Fibroblast of the aortic adventitia (primary cell): ENCODE measurements at regions not wholly inside any gene's neighbourhood (a gene's known extent, or its start where the extent isn't known, plus 50 kb on each side); places are given as distances from the start of the nearest gene placed in this dataset.
A peak's percentile ranks its signal among the peaks of the same experiment; 100 is the strongest.

Experiments used
- DNase-seq: peaks from one replicate; pipeline ENCODE4 v3.0.0-alpha.2; 2010; ENCODE audit warnings: low read depth
- H3K4me3 ChIP-seq: 2 replicates; pipeline ENCODE4 v1.5.1; 2011; ENCODE audit warnings: low read depth, mild to moderate bottlenecking, control low read depth, low read length, moderate library complexity
- CTCF ChIP-seq: IDR thresholded peaks from 2 replicates; pipeline ENCODE4 v1.5.1; 2011; ENCODE audit warnings: mild to moderate bottlenecking, low read length, control low read depth, inconsistent platforms; ENCODE audit not compliant: insufficient read depth

GRCh38 chr12:93197067-93197593 is 180.6 kb upstream of the NUDT4 start:
- peak; percentile 88 for DNase-seq
- no peak overlapping the region for H3K4me3 ChIP-seq
- TF ChIP-seq CTCF: no peak

DNA sequence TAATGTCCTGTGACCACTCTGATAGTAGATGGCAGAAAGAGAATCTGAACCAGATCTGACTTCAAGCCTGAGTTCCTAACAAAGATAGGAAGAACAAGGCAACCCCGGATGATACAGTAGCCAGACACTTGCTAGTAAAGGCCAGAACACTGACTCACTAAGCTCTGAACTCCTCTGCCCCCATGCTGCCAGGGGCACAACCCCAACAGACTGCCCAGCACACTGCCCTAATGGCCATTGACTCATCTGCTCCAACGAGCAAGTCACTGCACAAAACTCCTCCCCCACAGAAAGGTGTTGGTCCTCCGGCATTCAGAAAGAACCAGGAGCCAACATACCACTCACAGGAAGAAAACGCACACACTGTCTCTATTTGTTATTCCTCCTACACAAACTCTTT is 179.6 kb upstream of the NUDT4 start:
- no peak overlapping the region for H3K4me3 ChIP-seq
- peak; percentile 67 for DNase-seq
- TF ChIP-seq CTCF: no peak

DNA sequence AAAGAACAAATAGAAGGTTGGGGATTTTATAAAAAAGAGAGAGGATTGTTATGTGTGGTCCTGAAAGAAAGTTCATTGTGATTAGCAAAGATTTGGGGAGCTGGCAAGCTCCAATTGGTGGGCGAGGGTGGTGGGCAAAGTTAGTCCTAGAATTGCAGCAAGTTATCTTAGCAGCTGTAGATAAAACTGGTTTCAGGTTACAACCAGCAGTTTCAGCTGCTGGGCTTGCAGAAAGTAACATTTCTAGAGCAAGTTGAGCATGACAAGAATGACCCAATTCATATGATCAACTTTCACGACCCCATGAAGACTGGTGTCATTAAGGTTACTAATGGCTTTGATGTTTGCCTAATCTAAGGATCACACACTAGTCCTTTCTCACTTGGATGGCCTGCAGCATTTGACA is 177.9 kb upstream of the NUDT4 start:
- DNase-seq: peak; percentile 75
- TF ChIP-seq CTCF: no peak
- H3K4me3 ChIP-seq: no peak overlapping the region

GRCh38 chr12:93200291-93200917 is 177.3 kb upstream of the NUDT4 start:
- peak; percentile 40 for DNase-seq
- TF ChIP-seq CTCF: no peak

DNA sequence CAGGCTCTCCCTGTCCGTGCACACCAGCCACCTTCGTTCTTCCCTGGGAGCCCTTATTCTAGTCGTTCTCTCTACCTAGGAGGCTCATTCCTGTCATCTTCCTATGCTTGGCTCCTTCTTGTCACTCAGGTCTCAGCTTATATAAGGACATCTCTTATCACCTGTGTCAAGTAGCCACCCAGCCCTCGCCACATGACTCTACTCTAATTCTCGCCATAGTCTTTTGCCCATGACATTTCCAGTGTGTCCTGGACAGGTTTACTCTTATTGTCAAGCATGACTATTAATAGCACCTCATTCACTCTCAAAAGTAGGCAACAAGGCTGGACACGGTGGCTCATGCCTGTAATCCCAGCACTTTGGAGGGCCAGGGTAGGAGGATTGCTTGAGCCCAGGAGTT is 175.7 kb upstream of the NUDT4 start:
- TF ChIP-seq CTCF: no peak

More at GRCh38 chr12:93200291-93200917, 177.3 kb upstream of the NUDT4 start:
- no peak overlapping the region for H3K4me3 ChIP-seq

DNA sequence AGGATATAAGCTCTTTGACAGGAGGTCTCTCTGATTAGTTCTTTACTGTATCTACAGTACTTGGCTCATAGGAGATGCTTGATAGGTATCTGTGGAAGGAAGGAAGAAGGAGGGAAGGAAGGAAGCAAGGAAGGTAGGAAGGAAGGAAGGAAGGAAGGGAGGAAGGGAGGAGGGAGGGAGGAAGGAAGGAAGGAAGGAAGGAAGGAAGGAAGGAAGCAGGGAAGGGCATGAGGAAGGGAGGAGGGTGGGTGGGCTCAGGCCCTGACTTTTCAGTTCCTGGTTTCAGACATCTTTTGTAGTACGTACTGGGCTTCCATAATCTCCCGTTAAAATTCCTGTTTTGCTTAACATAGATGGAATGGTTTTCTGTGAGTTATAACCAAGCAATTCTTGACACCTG is 175.0 kb upstream of the NUDT4 start:
- no peak overlapping the region for H3K4me3 ChIP-seq
- DNase-seq: no peak
- no peak for TF ChIP-seq CTCF

More for the DNA sequence above, 175.7 kb upstream of the NUDT4 start:
- no peak overlapping the region for H3K4me3 ChIP-seq
- DNase-seq: no peak

DNA sequence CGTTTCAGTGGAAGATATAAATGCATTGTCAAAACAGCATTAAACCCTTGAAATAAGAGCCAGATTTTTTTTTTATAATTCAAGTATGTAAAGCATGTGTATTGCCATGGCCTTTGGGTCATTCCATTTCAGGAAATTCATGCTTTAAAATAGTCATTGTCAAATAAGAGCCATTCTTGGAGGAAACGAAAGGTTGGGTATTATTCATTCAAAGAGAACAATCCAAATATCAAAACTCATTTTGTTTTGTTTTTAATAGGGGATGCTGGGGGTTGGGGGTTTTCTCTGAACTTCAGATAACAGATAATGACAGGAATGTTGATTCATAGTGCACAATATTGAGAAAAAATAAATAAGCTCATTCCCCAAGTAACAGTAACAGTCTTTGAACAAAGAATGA is 174.4 kb upstream of the NUDT4 start:
- DNase-seq: peak; percentile 56
- TF ChIP-seq CTCF: no peak
- no peak overlapping the region for H3K4me3 ChIP-seq
